ENCODE measurements at regions not wholly inside any gene's neighbourhood (a gene's known extent, or its start where the extent isn't known, plus 50 kb on each side); places are given as distances from the start of the nearest gene placed in this dataset.

DNA sequence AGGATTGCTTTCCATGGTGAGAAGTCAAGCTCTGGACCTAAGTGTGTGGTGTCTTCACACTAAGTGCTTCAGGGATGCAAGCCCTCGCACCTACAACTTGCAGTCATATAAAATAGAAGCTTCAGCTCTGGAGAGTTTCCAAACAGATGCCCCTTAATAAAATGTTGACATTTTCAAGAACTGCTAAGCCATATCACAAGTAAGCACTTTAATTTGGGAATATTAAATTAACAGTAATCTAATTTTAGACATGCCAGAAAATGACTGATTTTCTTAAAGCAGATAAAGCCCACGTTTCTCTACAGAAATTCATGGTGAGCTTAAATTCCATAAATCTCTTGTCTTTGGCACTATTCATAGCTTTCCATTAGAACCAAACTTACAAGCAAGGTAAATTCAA, 600.1 kb upstream of the FLRT2 start:
- no peak for TF ChIP-seq GABPA (IDR thresholded peaks at IDR 0.05; ENCODE audit: low read depth)
- TF ChIP-seq POLR2AphosphoS5 (IDR thresholded peaks at IDR 0.05; ENCODE audit: low read depth) = no peak
